ENCODE measurements at regions not wholly inside any gene's neighbourhood (a gene's known extent, or its start where the extent isn't known, plus 50 kb on each side); places are given as distances from the start of the nearest gene placed in this dataset.

DNA sequence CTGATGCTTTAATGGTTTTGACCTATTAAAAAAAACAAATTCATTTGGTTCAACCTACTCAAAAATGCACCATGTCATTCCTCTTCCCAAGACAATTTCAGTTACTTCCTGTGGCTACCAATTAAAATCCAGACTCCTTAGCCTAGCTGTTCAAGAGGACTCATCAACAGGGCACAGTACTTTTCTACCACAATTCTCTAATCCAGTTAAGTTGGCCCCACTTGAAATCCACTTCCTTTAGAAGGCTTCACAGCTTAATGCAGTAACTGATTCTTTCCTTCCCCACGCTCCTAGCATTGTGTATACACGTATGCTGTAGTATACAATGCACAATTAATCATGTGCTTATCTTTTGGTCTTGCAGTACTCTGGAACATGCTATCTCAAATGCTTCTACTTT, 129.8 kb downstream of the UGT8 start:
- DNase-seq, result no peak

DNA sequence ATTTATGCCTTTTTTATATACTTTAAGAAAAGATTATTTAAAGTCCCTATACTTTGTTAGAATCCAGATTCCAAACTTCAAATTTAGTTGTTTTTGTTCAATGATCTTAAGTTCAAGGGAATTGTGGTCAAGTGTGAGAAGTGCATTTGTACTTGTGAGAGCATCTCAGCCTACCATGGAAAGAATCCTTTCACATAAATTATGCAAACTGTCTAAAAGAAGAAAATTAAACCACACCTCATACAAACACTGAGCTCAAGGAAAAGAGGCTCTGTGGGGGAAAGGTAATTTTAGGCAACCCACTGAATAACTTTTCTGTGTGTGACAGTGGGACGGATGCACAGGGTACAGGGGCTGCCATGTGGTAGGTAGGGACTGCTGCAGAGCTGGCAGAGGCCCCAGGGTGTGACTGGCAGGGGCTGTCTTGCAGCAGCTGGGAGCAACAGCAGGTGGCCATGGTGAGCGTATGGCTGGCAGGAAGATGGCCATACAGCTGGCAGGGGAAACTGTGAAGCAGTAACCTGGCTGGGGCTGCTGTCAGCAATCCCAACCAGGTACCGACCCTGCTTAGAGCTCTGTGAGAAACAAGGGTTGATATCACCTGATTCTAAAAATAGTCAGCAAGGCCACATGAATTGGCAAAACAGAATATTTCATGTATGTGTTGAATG, 130.6 kb downstream of the UGT8 start:
- DNase-seq, result peak; percentile 47

DNA sequence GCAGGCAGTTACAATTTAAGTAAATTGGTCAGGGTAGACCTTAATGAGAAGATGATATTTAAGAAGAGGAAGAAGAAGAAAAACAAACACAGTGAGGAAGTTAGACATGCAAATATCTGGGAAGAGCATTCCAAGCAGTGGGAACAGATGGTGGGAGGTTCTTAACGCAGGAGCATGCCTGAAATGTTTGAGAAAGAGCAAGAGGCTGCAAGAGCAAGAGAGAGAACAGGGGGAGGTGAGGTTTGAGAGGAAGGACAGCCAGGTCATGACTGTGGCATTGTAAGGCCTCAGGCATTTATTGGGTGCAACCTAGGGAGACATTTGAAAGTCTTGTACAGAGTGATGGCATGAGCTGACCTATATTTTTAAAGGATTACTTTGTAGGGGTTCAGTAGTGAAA, 136.0 kb downstream of the UGT8 start:
- no peak for DNase-seq

DNA sequence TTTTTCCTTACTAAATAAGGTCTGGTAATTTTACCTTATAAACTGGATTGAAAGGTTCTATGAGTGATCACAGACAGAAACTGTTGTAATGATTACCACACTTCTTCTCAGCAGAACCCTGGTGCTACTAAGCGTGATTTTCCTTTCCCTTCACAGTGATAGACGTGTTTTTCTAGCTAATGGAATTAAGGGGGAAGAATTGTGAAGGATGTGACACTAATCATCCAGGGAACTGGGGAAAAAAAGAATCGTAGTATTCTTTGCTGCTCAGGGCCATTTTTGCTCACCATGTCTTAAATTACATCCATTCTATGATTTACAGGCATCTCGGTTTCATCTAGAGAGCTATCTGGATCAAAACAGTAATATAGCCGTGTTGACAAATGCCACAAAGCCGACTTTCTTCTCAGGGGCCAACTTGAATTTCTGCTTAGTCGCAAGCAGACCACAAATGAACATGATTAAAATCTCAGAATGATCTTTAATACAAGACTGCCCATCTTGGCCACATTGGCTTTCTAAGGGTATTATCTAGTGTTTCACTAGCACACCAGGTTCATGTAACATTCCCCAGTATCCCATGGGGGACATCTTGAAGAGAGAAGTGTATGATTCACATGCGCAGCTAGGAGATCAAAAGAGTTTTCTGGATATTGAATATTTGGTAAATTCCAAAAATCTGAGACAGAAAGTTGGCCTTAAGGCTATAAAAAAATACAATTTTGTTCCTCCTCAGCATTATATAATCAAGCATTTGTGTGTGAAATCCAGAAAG, 154.0 kb downstream of the UGT8 start:
- DNase-seq, result no peak

DNA sequence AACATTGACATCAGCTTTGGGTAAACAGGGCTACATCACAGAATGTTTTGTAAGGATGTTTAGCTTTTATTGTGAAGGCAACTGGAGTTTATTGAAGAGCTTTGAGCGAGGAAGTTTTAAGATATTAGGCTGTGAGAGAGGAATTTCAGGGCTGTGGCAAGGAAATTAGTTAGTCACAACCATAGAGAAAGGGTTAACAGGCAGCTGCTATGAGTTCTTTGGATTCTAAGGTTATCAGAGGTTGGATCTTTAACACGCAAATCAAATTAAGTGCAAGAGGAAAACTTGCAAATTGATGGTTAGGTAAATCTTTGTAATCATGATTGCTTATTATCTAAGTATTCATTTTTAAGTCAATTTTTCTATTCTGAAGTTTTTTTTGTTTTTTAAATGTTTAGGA, 156.0 kb downstream of the UGT8 start:
- DNase-seq, result no peak

DNA sequence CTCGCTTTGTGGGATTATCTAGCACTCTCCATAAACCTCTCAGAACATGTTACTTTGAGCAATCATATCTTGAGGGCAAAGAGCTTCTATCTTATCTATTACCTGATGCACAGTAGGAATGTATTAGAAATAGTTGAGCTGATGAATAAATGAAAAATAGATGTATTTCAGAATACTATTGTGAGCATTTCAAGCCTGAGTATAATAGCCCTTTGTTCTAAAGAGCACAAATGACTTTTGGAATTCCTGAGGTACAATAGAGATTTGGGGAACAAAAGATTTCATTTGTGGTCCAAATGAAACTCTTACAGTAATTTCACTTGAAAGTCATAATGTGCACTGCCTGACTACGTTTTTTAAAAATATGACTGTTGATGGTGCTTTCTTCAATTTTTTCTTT, 159.5 kb downstream of the UGT8 start:
- no peak for DNase-seq

DNA sequence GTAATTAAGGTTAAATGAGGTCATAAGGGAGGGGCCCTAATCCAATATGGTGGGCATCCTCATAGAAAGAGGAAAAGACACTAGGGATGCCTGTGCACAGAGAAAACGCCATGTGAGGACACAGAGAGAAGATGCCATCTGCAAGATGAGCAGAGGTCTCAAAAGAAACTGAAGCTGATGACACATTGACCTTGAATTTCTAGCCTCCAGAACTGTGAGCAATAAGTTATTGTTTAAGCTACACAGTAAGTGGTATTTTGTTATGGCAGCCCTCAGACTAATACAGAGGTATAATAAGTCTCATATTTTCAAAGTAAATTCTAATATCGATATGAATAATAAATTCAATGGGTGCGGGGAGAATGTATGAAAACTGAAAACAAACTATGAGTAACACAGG, 169.9 kb downstream of the UGT8 start:
- DNase-seq, result no peak

DNA sequence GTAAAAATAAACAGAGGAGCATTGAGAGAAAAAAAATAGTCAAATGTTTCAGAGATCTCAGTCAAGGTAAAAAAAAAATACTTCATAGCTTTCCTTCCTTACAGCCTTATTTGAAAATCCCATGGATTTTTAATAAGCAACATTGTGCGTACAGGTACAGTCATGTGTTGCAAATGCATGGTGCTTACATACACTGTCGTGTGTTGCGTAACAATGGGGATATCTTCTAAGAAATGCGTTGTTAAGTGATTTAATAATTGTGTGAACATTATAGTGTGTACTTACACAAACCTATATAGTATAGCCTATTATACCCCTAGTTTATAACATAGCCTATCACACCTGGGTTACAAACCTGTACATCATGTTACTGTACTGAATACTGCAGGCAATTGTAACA, 172.0 kb downstream of the UGT8 start:
- DNase-seq, result no peak

DNA sequence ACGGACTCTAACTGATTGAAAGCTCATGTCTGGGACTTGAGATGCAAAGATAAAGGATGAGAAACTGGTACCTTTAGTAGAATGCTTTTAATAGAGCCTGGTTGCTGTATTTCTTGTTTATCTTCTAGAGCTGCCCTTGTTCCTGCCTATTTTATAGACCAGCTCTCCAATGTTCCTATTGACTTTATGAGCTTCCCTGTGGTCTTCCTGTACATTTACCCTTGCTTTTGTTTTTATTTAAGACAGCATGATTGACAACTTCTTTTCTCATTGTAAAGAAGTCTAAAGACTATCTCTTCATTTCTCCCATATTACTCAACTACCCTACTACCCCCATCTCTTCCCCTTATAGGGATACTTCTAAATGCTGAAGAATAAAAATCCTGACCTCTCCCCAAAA, 174.7 kb downstream of the UGT8 start:
- no peak for DNase-seq
